HEK293 (cell line): ENCODE measurements at regions not wholly inside any gene's neighbourhood (a gene's known extent, or its start where the extent isn't known, plus 50 kb on each side); places are given as distances from the start of the nearest gene placed in this dataset.

Experiments used
- KLF10 ChIP-seq: fragments of 450-650 bp; IDR thresholded peaks from 2 replicates; pipeline ENCODE4 v1.5.1; 2018; ENCODE audit warnings: missing biosample characterization, mild to moderate bottlenecking, missing genetic modification characterization
- PATZ1 ChIP-seq: fragments of 450-650 bp; formaldehyde crosslinking; IDR thresholded peaks from 2 replicates; pipeline ENCODE4 v1.5.1; 2016; ENCODE audit warnings: missing biosample characterization, missing genetic modification characterization
- SALL2 ChIP-seq: fragments of 450-650 bp; formaldehyde crosslinking; IDR thresholded peaks from 2 replicates; pipeline ENCODE4 v1.5.0; 2017; ENCODE audit warnings: missing biosample characterization, mild to moderate bottlenecking, missing genetic modification characterization, borderline replicate concordance
- ZBTB1 ChIP-seq: fragments of 450-650 bp; formaldehyde crosslinking; IDR thresholded peaks from 2 replicates; pipeline ENCODE4 v1.5.1; 2016; ENCODE audit warnings: missing biosample characterization, missing genetic modification characterization
- ZBTB44 ChIP-seq: fragments of 450-650 bp; IDR thresholded peaks from 2 replicates; pipeline ENCODE4 v1.5.1; 2018; ENCODE audit warnings: missing biosample characterization, mild to moderate bottlenecking, missing genetic modification characterization
- ZBTB48 ChIP-seq: fragments of 450-650 bp; formaldehyde crosslinking; IDR thresholded peaks from 2 replicates; pipeline ENCODE4 v1.5.1; 2016; ENCODE audit warnings: missing biosample characterization, missing genetic modification characterization
- ZFP37 ChIP-seq: fragments of 450-650 bp; formaldehyde crosslinking; IDR thresholded peaks from 2 replicates; pipeline ENCODE4 v1.5.1; 2016; ENCODE audit warnings: missing biosample characterization, missing genetic modification characterization
- ZIC2 ChIP-seq: fragments of 450-650 bp; formaldehyde crosslinking; IDR thresholded peaks from 2 replicates; pipeline ENCODE4 v1.5.1; 2016; ENCODE audit warnings: missing biosample characterization, missing genetic modification characterization
- ZNF121 ChIP-seq: fragments of 450-650 bp; formaldehyde crosslinking; IDR thresholded peaks from 2 replicates; pipeline ENCODE4 v1.5.1; 2016; ENCODE audit warnings: missing biosample characterization, missing genetic modification characterization
- TF ChIP-seq, protein P1 (sequence below): sonication (generic); formaldehyde crosslinking; IDR thresholded peaks from 2 replicates; pipeline ENCODE4 v1.8.1; 2022; ENCODE audit warnings: mild to moderate bottlenecking, moderate library complexity, missing genetic modification reagents
- TF ChIP-seq, protein P2 (sequence below): fragments of 450-650 bp; formaldehyde crosslinking; IDR thresholded peaks from 2 replicates; pipeline ENCODE4 v1.5.1; 2016; ENCODE audit warnings: missing biosample characterization, missing genetic modification characterization
- TF ChIP-seq, protein P3 (sequence below): fragments of 450-650 bp; formaldehyde crosslinking; IDR thresholded peaks from 2 replicates; pipeline ENCODE4 v1.5.1; 2016; ENCODE audit warnings: missing biosample characterization, missing genetic modification characterization
- TF ChIP-seq, protein P4 (sequence below): fragments of 450-650 bp; formaldehyde crosslinking; IDR thresholded peaks from 2 replicates; pipeline ENCODE4 v1.5.1; 2016; ENCODE audit warnings: missing biosample characterization, missing genetic modification characterization, low read depth
- TF ChIP-seq, protein P5 (sequence below): IDR thresholded peaks from 2 replicates; pipeline ENCODE4 v1.6.1; 2011; ENCODE audit warnings: mild to moderate bottlenecking, low read depth, low read length, borderline replicate concordance

- no peak for TF ChIP-seq ZNF121 (tag by site-specific recombination)
- no peak for TF ChIP-seq SALL2 (tag by site-specific recombination)
- TF ChIP-seq ZFP37 (tag by site-specific recombination) = no peak
- TF ChIP-seq, protein P1, sequence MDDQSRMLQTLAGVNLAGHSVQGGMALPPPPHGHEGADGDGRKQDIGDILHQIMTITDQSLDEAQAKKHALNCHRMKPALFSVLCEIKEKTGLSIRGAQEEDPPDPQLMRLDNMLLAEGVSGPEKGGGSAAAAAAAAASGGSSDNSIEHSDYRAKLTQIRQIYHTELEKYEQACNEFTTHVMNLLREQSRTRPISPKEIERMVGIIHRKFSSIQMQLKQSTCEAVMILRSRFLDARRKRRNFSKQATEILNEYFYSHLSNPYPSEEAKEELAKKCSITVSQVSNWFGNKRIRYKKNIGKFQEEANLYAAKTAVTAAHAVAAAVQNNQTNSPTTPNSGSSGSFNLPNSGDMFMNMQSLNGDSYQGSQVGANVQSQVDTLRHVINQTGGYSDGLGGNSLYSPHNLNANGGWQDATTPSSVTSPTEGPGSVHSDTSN (CRISPR knock-in tag) = no peak
- TF ChIP-seq, protein P2, sequence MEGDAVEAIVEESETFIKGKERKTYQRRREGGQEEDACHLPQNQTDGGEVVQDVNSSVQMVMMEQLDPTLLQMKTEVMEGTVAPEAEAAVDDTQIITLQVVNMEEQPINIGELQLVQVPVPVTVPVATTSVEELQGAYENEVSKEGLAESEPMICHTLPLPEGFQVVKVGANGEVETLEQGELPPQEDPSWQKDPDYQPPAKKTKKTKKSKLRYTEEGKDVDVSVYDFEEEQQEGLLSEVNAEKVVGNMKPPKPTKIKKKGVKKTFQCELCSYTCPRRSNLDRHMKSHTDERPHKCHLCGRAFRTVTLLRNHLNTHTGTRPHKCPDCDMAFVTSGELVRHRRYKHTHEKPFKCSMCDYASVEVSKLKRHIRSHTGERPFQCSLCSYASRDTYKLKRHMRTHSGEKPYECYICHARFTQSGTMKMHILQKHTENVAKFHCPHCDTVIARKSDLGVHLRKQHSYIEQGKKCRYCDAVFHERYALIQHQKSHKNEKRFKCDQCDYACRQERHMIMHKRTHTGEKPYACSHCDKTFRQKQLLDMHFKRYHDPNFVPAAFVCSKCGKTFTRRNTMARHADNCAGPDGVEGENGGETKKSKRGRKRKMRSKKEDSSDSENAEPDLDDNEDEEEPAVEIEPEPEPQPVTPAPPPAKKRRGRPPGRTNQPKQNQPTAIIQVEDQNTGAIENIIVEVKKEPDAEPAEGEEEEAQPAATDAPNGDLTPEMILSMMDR (tag by site-specific recombination) = no peak
- TF ChIP-seq ZBTB44 (tag by site-specific recombination) = no peak
- TF ChIP-seq, protein P3, sequence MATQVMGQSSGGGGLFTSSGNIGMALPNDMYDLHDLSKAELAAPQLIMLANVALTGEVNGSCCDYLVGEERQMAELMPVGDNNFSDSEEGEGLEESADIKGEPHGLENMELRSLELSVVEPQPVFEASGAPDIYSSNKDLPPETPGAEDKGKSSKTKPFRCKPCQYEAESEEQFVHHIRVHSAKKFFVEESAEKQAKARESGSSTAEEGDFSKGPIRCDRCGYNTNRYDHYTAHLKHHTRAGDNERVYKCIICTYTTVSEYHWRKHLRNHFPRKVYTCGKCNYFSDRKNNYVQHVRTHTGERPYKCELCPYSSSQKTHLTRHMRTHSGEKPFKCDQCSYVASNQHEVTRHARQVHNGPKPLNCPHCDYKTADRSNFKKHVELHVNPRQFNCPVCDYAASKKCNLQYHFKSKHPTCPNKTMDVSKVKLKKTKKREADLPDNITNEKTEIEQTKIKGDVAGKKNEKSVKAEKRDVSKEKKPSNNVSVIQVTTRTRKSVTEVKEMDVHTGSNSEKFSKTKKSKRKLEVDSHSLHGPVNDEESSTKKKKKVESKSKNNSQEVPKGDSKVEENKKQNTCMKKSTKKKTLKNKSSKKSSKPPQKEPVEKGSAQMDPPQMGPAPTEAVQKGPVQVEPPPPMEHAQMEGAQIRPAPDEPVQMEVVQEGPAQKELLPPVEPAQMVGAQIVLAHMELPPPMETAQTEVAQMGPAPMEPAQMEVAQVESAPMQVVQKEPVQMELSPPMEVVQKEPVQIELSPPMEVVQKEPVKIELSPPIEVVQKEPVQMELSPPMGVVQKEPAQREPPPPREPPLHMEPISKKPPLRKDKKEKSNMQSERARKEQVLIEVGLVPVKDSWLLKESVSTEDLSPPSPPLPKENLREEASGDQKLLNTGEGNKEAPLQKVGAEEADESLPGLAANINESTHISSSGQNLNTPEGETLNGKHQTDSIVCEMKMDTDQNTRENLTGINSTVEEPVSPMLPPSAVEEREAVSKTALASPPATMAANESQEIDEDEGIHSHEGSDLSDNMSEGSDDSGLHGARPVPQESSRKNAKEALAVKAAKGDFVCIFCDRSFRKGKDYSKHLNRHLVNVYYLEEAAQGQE (tag by site-specific recombination) = no peak
- no peak for TF ChIP-seq PATZ1 (tag by site-specific recombination)
- TF ChIP-seq, protein P4, sequence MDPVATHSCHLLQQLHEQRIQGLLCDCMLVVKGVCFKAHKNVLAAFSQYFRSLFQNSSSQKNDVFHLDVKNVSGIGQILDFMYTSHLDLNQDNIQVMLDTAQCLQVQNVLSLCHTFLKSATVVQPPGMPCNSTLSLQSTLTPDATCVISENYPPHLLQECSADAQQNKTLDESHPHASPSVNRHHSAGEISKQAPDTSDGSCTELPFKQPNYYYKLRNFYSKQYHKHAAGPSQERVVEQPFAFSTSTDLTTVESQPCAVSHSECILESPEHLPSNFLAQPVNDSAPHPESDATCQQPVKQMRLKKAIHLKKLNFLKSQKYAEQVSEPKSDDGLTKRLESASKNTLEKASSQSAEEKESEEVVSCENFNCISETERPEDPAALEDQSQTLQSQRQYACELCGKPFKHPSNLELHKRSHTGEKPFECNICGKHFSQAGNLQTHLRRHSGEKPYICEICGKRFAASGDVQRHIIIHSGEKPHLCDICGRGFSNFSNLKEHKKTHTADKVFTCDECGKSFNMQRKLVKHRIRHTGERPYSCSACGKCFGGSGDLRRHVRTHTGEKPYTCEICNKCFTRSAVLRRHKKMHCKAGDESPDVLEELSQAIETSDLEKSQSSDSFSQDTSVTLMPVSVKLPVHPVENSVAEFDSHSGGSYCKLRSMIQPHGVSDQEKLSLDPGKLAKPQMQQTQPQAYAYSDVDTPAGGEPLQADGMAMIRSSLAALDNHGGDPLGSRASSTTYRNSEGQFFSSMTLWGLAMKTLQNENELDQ (tag by site-specific recombination) = no peak
- TF ChIP-seq KLF10 (tag by site-specific recombination) = no peak
- TF ChIP-seq ZIC2 (tag by site-specific recombination) = no peak
- TF ChIP-seq, protein P5, sequence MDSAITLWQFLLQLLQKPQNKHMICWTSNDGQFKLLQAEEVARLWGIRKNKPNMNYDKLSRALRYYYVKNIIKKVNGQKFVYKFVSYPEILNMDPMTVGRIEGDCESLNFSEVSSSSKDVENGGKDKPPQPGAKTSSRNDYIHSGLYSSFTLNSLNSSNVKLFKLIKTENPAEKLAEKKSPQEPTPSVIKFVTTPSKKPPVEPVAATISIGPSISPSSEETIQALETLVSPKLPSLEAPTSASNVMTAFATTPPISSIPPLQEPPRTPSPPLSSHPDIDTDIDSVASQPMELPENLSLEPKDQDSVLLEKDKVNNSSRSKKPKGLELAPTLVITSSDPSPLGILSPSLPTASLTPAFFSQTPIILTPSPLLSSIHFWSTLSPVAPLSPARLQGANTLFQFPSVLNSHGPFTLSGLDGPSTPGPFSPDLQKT = no peak
- no peak for TF ChIP-seq ZBTB48 (tag by site-specific recombination)
- TF ChIP-seq ZBTB1 (tag by site-specific recombination) = no peak
Observed at GRCh38 chr12:105499205-105499604, 168.7 kb downstream of the C12orf75 start.
